ENCODE measurements at regions not wholly inside any gene's neighbourhood (a gene's known extent, or its start where the extent isn't known, plus 50 kb on each side); places are given as distances from the start of the nearest gene placed in this dataset.
"Not testable (repeated sequence)": the region's sequence is repeated elsewhere in the genome, so short reads cannot be mapped to it uniquely, and the experiment has no call there.

DNA sequence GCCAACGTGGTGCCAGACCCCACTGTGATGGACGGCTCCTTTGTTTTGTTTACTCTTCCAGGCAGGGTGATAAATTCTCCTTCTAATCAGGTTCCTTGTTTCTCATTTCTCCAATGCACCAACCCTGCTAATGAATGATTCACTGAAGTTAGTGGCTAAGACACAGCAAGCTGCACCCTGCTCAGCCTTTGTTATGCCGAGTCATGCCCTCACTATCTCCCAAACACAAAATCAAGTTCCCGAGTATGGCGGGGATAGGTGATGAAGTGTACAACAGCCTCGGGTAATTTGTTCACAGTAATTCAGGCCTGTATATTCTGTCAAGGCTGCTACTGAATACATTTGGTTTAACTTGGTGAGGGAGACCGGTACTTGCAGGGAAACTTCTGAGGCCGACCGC lies 83.8 kb upstream of the HS3ST4 start:
- CTCF ChIA-PET = no interaction called here
- TF ChIP-seq, protein P1, sequence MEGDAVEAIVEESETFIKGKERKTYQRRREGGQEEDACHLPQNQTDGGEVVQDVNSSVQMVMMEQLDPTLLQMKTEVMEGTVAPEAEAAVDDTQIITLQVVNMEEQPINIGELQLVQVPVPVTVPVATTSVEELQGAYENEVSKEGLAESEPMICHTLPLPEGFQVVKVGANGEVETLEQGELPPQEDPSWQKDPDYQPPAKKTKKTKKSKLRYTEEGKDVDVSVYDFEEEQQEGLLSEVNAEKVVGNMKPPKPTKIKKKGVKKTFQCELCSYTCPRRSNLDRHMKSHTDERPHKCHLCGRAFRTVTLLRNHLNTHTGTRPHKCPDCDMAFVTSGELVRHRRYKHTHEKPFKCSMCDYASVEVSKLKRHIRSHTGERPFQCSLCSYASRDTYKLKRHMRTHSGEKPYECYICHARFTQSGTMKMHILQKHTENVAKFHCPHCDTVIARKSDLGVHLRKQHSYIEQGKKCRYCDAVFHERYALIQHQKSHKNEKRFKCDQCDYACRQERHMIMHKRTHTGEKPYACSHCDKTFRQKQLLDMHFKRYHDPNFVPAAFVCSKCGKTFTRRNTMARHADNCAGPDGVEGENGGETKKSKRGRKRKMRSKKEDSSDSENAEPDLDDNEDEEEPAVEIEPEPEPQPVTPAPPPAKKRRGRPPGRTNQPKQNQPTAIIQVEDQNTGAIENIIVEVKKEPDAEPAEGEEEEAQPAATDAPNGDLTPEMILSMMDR (IDR thresholded peaks at IDR 0.05; ENCODE audit: low read depth, low read length) = no peak
- Histone ChIP-seq H3K4me3 (ENCODE audit: low read depth, low read length) (no peak overlapping the region), H3K27ac (ENCODE audit: low read depth, low read length) (no peak overlapping the region), H3K9me3 (ENCODE audit: control insufficient read depth, insufficient read depth, low read length) (peaks cover 10% of the 10 kb centered on the region), H3K27me3 (ENCODE audit: control insufficient read depth, insufficient read depth, low read length) (no peaks in the 10 kb centered on the region)
- DNase-seq (ENCODE audit: low read depth, low spot score) = no peak
- POLR2A ChIA-PET = no interaction called here

DNA sequence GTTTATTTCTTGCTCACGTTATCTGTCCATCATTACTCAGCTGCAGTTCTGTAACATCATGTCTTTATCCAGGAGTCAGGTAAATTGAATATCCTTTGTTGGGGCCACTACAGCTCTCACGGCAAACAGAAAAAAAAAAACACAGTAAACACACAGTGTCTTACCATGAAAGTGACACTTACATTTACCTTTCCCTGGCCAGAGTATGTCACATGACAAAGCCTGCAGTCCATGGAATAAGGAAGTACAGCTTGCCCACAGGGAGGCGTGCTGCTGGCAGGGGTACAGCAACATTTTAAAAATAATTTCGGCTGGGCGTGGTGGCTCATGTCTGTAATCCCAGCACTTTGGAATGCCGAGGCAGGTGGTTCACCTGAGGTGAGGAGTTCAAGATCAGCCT lies 85.7 kb upstream of the HS3ST4 start:
- TF ChIP-seq, protein P1 (IDR thresholded peaks at IDR 0.05; ENCODE audit: low read depth, low read length) = no peak
- ChIA-PET CTCF (interaction anchor here (1.7 kb wide), 1 partner anchor 1504 kb away, joined by 7 read pairs; no protein-coding TSS in a partner anchor), POLR2A (no interaction called here)
- no peak overlapping the region for H3K27ac ChIP-seq (ENCODE audit: low read depth, low read length)
- H3K4me3 ChIP-seq (ENCODE audit: low read depth, low read length) = no peak overlapping the region
- H3K27me3 ChIP-seq (ENCODE audit: control insufficient read depth, insufficient read depth, low read length) = no peaks in the 10 kb centered on the region
- no peak for DNase-seq (ENCODE audit: low read depth, low spot score)
- peaks cover 10% of the 10 kb centered on the region; the same call in 1 of the 2 replicates for H3K9me3 ChIP-seq (ENCODE audit: control insufficient read depth, insufficient read depth, low read length)

DNA sequence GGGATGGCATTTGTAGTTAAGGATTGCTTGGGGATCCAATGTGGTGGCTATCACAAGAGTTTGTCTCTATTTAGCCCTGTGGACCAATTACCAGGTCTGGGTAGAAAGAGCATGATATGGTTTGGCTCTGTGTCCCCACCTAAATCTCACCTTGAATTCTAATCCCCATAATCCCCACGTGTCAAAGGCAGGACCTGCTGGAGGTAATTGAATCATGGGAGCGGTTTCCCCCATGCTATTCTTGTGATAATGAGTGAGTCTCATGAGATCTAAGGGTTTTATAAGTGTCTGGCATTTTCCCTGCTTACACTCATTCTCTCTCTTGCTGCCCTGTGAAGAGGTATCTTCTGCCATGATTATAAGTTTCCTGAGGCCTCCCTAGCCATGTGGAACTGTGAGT lies 86.4 kb upstream of the HS3ST4 start:
- Histone ChIP-seq H3K9me3 (ENCODE audit: control insufficient read depth, insufficient read depth, low read length) (peaks cover 10% of the 10 kb centered on the region; the same call in 1 of the 2 replicates), H3K27ac (ENCODE audit: low read depth, low read length) (no peak overlapping the region), H3K27me3 (ENCODE audit: control insufficient read depth, insufficient read depth, low read length) (no peaks in the 10 kb centered on the region), H3K4me3 (ENCODE audit: low read depth, low read length) (no peak overlapping the region)
- DNase-seq (ENCODE audit: low read depth, low spot score) = no peak
- ChIA-PET CTCF (interaction anchor here (1.7 kb wide), 1 partner anchor 1505 kb away, joined by 7 read pairs; no protein-coding TSS in a partner anchor), POLR2A (no interaction called here)
- TF ChIP-seq, protein P1 (IDR thresholded peaks at IDR 0.05; ENCODE audit: low read depth, low read length) = no peak

DNA sequence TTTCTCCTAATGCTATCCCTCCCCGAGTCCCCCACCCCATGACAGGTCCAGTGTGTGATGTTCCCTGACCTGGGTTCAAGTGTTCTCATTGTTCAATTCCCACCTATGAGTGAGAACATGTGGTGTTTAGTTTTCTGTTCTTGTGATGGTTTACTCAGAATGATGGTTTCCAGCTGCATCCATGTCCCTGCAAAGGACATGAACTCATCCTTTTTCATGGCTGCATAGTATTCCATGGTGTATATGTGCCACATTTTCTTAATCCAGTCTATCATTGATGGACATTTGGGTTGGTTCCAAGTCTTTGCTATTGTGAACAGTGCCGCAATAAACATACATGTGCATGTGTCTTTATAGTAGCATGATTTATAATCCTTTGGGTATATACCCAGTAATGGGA lies 90.5 kb upstream of the HS3ST4 start:
- CTCF ChIA-PET; POLR2A ChIA-PET; H3K4me3 ChIP-seq (ENCODE audit: low read depth, low read length); DNase-seq (ENCODE audit: low read depth, low spot score); H3K27ac ChIP-seq (ENCODE audit: low read depth, low read length); H3K9me3 ChIP-seq (ENCODE audit: control insufficient read depth, insufficient read depth, low read length); H3K27me3 ChIP-seq (ENCODE audit: control insufficient read depth, insufficient read depth, low read length): not testable (repeated sequence)

DNA sequence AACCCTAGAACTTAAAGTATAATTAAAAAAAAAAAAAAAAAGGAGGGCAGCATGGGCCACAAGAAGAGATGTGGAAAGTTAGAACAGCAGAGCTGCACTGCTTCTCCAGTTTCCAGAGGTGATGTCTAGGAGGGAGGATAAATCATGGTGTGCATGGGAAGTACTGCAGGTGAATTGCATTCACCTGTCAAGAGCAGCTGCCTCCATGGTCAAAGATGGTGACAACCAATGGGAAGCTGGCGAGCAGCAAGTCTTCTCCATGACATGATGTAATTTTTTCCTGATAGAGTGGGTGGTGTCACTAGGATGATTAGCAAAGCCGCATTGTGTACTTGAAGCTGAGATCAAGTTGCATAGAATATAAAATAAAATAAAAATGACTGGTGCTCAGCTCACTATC lies 95.6 kb upstream of the HS3ST4 start:
- peaks cover 7% of the 10 kb centered on the region for H3K9me3 ChIP-seq (ENCODE audit: control insufficient read depth, insufficient read depth, low read length)
- DNase-seq (ENCODE audit: low read depth, low spot score) = no peak
- POLR2A ChIA-PET = no interaction called here
- TF ChIP-seq, protein P1 (IDR thresholded peaks at IDR 0.05; ENCODE audit: low read depth, low read length) = no peak
- H3K27me3 ChIP-seq (ENCODE audit: control insufficient read depth, insufficient read depth, low read length) = no peaks in the 10 kb centered on the region
- CTCF ChIA-PET = interaction anchor here (0.7 kb wide), 1 partner anchor 9 kb away, joined by 4 read pairs; no protein-coding TSS in a partner anchor
- no peak overlapping the region for H3K27ac ChIP-seq (ENCODE audit: low read depth, low read length)
- H3K4me3 ChIP-seq (ENCODE audit: low read depth, low read length) = no peak overlapping the region

DNA sequence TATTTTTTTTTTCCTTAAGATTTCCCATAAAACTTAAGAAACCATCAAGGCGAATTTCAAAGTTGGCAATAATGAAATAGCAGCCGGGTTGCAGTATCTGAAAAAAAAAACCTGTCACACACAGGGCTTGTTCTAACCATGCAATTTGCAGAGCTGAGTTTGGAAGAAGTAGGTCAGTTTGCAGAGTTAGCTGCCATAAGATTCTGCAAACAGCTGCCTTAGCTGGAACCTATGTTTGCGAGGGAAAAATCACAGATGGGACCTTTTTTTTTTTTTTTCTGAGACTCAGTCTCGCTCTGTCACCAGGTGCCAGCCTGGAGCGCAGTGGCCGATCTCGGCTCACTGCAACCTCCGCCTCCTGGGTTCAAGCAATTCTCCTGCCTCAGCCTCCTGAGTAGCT lies 98.5 kb upstream of the HS3ST4 start:
- POLR2A ChIA-PET = no interaction called here
- CTCF ChIA-PET = no interaction called here
- TF ChIP-seq, protein P1 (IDR thresholded peaks at IDR 0.05; ENCODE audit: low read depth, low read length) = no peak
- no peak overlapping the region for H3K4me3 ChIP-seq (ENCODE audit: low read depth, low read length)
- H3K27me3 ChIP-seq (ENCODE audit: control insufficient read depth, insufficient read depth, low read length) = no peaks in the 10 kb centered on the region
- no peak for DNase-seq (ENCODE audit: low read depth, low spot score)
- no peak overlapping the region for H3K27ac ChIP-seq (ENCODE audit: low read depth, low read length)
- peaks cover 3% of the 10 kb centered on the region for H3K9me3 ChIP-seq (ENCODE audit: control insufficient read depth, insufficient read depth, low read length)

Data from AG04450 (cell line).